Body of pancreas (tissue), 4 donors: ENCODE measurements at regions not wholly inside any gene's neighbourhood (a gene's known extent, or its start where the extent isn't known, plus 50 kb on each side); places are given as distances from the start of the nearest gene placed in this dataset.

ENCODE experiments used
- POLR2A ChIP-seq, 3 donors: fragments of 450-650 bp; IDR thresholded peaks; one replicate each; pipeline ENCODE4 v1.6.1; 2016; ENCODE audit warnings: antibody characterized with exemption in 3 of 3, mild to moderate bottlenecking in 2 of 3
- TF ChIP-seq, protein P1 (sequence below), 7 experiments: fragments of 450-650 bp in 4 of 7; fragments of 200-600 bp in 3 of 7; sonication (generic) in 3 of 7; IDR thresholded peaks; one replicate each; pipeline ENCODE4 v1.5.1; 2016 to 2019; ENCODE audit warnings: antibody characterized with exemption in 7 of 7

DNA sequence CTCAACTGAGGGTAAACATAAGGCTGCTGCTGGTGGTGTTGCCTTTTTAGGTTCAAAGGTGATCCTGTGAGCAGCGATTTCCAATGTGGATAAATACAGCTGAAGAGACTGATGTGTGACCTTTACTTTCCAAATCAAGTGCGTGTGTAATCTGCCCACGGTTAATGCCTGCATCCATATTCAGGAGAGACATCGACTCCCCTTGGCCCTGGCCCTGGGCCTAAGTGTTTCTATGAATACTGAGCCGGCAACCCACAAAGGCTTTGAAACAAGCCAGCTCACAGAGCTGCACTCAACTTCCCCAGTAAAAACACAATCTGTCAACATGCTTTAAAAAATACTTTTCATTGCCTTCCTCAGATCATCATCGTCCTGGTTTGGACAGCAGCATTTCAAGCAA lies 1026.6 kb downstream of the TMEM182 start:
- TF ChIP-seq, protein P1, sequence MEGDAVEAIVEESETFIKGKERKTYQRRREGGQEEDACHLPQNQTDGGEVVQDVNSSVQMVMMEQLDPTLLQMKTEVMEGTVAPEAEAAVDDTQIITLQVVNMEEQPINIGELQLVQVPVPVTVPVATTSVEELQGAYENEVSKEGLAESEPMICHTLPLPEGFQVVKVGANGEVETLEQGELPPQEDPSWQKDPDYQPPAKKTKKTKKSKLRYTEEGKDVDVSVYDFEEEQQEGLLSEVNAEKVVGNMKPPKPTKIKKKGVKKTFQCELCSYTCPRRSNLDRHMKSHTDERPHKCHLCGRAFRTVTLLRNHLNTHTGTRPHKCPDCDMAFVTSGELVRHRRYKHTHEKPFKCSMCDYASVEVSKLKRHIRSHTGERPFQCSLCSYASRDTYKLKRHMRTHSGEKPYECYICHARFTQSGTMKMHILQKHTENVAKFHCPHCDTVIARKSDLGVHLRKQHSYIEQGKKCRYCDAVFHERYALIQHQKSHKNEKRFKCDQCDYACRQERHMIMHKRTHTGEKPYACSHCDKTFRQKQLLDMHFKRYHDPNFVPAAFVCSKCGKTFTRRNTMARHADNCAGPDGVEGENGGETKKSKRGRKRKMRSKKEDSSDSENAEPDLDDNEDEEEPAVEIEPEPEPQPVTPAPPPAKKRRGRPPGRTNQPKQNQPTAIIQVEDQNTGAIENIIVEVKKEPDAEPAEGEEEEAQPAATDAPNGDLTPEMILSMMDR (IDR thresholded peaks at IDR 0.05) = no peak
- no peak for TF ChIP-seq POLR2A (IDR thresholded peaks at IDR 0.05)
